Panc1 (cell line): ENCODE measurements at regions not wholly inside any gene's neighbourhood (a gene's known extent, or its start where the extent isn't known, plus 50 kb on each side); places are given as distances from the start of the nearest gene placed in this dataset.

Experiments
- ATAC-seq: fragments of 200-7000 bp; cut with Tn5 transposase; 2 replicates; pipeline ENCODE4 v1.9.1; 2020; ENCODE audit warnings: mild to moderate bottlenecking, moderate library complexity
- BruUV-seq: library from RNA; stranded (reverse); fragments of 400-500 nt; replicated peaks from 2 replicates; lab custom pipeline; 2021; lab: Mats Ljungman, UMichigan
- CTCF ChIA-PET: fragments of 300-600 bp; sonication (Branson Sonifier 250); formaldehyde crosslinking; loops from one replicate; lab custom pipeline; 2022; ENCODE audit warnings: antibody characterized with exemption; lab: Charles Lee
- POLR2A ChIA-PET: fragments of 300-600 bp; sonication (Branson Sonifier 250); formaldehyde crosslinking; loops from one replicate; lab custom pipeline; 2022; ENCODE audit warnings: antibody characterized with exemption; lab: Charles Lee
- DNase-seq: peaks from one replicate; pipeline ENCODE4 v3.0.0-alpha.2; 2010; ENCODE audit warnings: low read depth, low spot score
- H3K27ac ChIP-seq: 2 replicates; pipeline ENCODE4 v1.5.1; 2011; ENCODE audit warnings: mild to moderate bottlenecking, low read length, inconsistent platforms
- H3K27me3 ChIP-seq: fragments of 200-500 bp; sonication (Bioruptor generic); 2 replicates; pipeline ENCODE4 v1.6.0; 2014; ENCODE audit warnings: low read length, inconsistent platforms; ENCODE audit not compliant: control insufficient read depth, insufficient read depth
- H3K36me3 ChIP-seq: fragments of 200-500 bp; sonication (Bioruptor generic); 2 replicates; pipeline ENCODE4 v1.5.1; 2014; ENCODE audit warnings: inconsistent platforms, mild to moderate bottlenecking, low read length, moderate library complexity; ENCODE audit not compliant: control insufficient read depth, insufficient read depth
- H3K4me1 ChIP-seq: 2 replicates; pipeline ENCODE4 v1.5.1; 2011; ENCODE audit warnings: inconsistent platforms, mild to moderate bottlenecking, low read length, moderate library complexity; ENCODE audit not compliant: control insufficient read depth, insufficient read depth
- H3K4me3 ChIP-seq, 2 experiments: 2 replicates each; pipeline ENCODE4 v1.5.1; 2011 to 2012; ENCODE audit warnings: low read depth in 2 of 2, low read length in 2 of 2, mild to moderate bottlenecking in 2 of 2, inconsistent platforms in 1 of 2, moderate library complexity in 1 of 2
- H3K9me3 ChIP-seq: fragments of 200-500 bp; sonication (Bioruptor generic); 2 replicates; pipeline ENCODE4 v1.5.1; 2014; ENCODE audit warnings: low read depth, mild to moderate bottlenecking, inconsistent platforms, low read length, moderate library complexity; ENCODE audit not compliant: control insufficient read depth, insufficient read depth
- POLR2AphosphoS5 ChIP-seq: IDR thresholded peaks from 2 replicates; pipeline ENCODE4 v1.6.1; 2012; ENCODE audit warnings: mild to moderate bottlenecking, low read depth, low read length, moderate library complexity
- SIN3A ChIP-seq: IDR thresholded peaks from 2 replicates; pipeline ENCODE4 v1.6.1; 2012; ENCODE audit warnings: low read depth, mild to moderate bottlenecking, low read length, moderate library complexity, borderline replicate concordance; ENCODE audit not compliant: insufficient read depth
- TCF7L2 ChIP-seq: IDR thresholded peaks from 2 replicates; pipeline ENCODE4 v1.6.1; 2011; ENCODE audit warnings: mild to moderate bottlenecking, low read depth, low read length, inconsistent platforms
- in situ Hi-C: cut with HindIII; loops from 2 replicates; pipeline ENCODE4 v1.10.0; 2016; ENCODE audit warnings: low sequenced_read_pairs, low pct_unique_long_range_greater_than_20kb
- intact Hi-C: fragments of 100-400 bp; cut with micrococcal nuclease; formaldehyde crosslinking; loops from one replicate; pipeline ENCODE4 v1.10.0; 2022; ENCODE audit not compliant: unreplicated experiment
- TF ChIP-seq, protein P1 (sequence below), 2 experiments: IDR thresholded peaks; 2 replicates each; pipeline ENCODE4 v1.6.1; 2011 to 2012; ENCODE audit warnings: low read depth in 2 of 2, control low read depth in 1 of 2, low read length in 1 of 2, mild to moderate bottlenecking in 1 of 2, moderate library complexity in 1 of 2; ENCODE audit not compliant: insufficient read depth in 1 of 2
- TF ChIP-seq, protein P2 (sequence below): fragments of 450-650 bp; IDR thresholded peaks from 2 replicates; pipeline ENCODE4 v1.5.1; 2017; ENCODE audit warnings: mild to moderate bottlenecking

DNA sequence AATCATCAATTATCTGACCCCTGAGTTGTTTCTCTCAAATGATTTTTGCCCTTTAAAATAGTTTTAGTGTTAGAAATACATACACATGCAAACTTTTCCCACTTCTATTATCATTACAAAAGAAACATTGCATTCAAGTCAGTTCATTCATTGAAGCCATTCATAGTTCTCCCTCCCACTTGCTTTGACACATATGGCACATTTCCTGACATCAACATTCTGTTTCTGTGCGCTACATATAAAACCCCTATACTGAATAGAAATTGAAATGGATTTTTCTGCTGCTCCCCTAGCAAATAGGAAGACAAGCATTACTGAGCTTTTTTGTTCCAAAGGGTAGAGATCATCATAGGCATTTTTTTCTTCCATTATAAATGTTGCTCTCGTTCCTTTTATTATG is 497.9 kb upstream of the PCDH10 start:
- Histone ChIP-seq H3K4me1 (no peaks in the 10 kb centered on the region), H3K4me3 (no peak overlapping the region), H3K36me3 (no peaks in the 10 kb centered on the region), H3K9me3 (no peaks in the 10 kb centered on the region), H3K27ac (no peak overlapping the region), H3K27me3 (no peaks in the 10 kb centered on the region)
- TF ChIP-seq, protein P1, sequence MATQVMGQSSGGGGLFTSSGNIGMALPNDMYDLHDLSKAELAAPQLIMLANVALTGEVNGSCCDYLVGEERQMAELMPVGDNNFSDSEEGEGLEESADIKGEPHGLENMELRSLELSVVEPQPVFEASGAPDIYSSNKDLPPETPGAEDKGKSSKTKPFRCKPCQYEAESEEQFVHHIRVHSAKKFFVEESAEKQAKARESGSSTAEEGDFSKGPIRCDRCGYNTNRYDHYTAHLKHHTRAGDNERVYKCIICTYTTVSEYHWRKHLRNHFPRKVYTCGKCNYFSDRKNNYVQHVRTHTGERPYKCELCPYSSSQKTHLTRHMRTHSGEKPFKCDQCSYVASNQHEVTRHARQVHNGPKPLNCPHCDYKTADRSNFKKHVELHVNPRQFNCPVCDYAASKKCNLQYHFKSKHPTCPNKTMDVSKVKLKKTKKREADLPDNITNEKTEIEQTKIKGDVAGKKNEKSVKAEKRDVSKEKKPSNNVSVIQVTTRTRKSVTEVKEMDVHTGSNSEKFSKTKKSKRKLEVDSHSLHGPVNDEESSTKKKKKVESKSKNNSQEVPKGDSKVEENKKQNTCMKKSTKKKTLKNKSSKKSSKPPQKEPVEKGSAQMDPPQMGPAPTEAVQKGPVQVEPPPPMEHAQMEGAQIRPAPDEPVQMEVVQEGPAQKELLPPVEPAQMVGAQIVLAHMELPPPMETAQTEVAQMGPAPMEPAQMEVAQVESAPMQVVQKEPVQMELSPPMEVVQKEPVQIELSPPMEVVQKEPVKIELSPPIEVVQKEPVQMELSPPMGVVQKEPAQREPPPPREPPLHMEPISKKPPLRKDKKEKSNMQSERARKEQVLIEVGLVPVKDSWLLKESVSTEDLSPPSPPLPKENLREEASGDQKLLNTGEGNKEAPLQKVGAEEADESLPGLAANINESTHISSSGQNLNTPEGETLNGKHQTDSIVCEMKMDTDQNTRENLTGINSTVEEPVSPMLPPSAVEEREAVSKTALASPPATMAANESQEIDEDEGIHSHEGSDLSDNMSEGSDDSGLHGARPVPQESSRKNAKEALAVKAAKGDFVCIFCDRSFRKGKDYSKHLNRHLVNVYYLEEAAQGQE (IDR thresholded peaks at IDR 0.05; ENCODE audit: insufficient read depth in 1 of 2, low read depth in 2 of 2, low read length in 1 of 2) = no peak
- TF ChIP-seq POLR2AphosphoS5 (no peak), SIN3A (no peak), TCF7L2 (no peak)
- TF ChIP-seq, protein P2, sequence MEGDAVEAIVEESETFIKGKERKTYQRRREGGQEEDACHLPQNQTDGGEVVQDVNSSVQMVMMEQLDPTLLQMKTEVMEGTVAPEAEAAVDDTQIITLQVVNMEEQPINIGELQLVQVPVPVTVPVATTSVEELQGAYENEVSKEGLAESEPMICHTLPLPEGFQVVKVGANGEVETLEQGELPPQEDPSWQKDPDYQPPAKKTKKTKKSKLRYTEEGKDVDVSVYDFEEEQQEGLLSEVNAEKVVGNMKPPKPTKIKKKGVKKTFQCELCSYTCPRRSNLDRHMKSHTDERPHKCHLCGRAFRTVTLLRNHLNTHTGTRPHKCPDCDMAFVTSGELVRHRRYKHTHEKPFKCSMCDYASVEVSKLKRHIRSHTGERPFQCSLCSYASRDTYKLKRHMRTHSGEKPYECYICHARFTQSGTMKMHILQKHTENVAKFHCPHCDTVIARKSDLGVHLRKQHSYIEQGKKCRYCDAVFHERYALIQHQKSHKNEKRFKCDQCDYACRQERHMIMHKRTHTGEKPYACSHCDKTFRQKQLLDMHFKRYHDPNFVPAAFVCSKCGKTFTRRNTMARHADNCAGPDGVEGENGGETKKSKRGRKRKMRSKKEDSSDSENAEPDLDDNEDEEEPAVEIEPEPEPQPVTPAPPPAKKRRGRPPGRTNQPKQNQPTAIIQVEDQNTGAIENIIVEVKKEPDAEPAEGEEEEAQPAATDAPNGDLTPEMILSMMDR = no peak
- ChIA-PET POLR2A (no interaction called here), CTCF (no interaction called here)
- intact Hi-C loops = no loop called here
- no TSS peak for BruUV-seq
- no peak for ATAC-seq
- in situ Hi-C loops = no loop called here
- DNase-seq = no peak

DNA sequence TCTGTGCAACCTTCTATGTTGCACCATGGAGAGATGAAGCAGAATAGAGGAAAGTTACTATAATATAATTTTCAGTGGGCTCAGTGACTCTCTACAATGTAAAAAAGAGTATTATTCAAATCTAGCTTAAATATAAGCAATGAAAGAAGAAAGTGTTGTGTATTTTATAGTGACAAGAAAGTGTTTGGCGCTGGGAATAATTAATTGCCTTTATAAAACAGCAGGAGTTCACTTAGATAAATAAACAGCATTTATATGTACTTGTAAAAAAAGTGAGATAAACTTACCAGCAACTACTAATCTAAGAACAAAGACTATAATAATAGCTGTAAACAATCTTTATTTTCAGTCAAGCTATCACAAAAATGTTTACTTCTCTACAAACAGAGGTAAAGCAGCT is 488.9 kb upstream of the PCDH10 start:
- no peak overlapping the region for H3K4me3 ChIP-seq
- H3K36me3 ChIP-seq = no peaks in the 10 kb centered on the region
- TF ChIP-seq SIN3A = no peak
- no peaks in the 10 kb centered on the region for H3K27me3 ChIP-seq
- in situ Hi-C loops (no loop called here), intact Hi-C loops (no loop called here)
- H3K9me3 ChIP-seq = no peaks in the 10 kb centered on the region
- ATAC-seq = no peak
- H3K27ac ChIP-seq = no peak overlapping the region
- ChIA-PET POLR2A (no interaction called here), CTCF (no interaction called here)
- no peak for DNase-seq
- BruUV-seq = no TSS peak
- no peaks in the 10 kb centered on the region for H3K4me1 ChIP-seq

DNA sequence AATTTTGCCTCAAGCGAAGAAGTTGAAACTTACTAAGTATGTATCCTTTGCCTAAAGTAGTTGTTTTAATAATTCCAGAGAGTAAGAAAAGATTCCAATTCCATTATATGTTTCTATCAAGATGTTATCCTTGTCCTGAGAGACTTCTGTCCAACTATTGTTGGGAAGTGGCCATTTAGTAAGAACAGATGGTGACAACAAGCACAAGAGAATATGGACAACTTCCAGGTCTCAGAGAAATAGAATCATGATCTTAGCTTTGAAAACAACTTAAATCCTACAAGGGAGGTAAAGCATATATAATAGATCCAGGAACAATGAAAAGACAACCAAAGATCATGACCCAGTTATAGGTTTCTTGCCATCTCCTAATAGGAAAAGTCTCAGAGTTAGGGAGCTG is 486.6 kb upstream of the PCDH10 start:
- no peak overlapping the region for H3K4me3 ChIP-seq
- H3K9me3 ChIP-seq = no peaks in the 10 kb centered on the region
- H3K27me3 ChIP-seq = no peaks in the 10 kb centered on the region
- no peak overlapping the region for H3K27ac ChIP-seq
- no TSS peak for BruUV-seq
- ChIA-PET CTCF (no interaction called here), POLR2A (no interaction called here)
- ATAC-seq (no peak), DNase-seq (no peak)
- intact Hi-C loops (no loop called here), in situ Hi-C loops (no loop called here)
- TF ChIP-seq SIN3A (no peak), TCF7L2 (no peak), POLR2AphosphoS5 (no peak)
- TF ChIP-seq, protein P2 = no peak
- TF ChIP-seq, protein P1 (IDR thresholded peaks at IDR 0.05; ENCODE audit: insufficient read depth in 1 of 2, low read depth in 2 of 2, low read length in 1 of 2) = no peak
- H3K4me1 ChIP-seq = no peaks in the 10 kb centered on the region
- no peaks in the 10 kb centered on the region for H3K36me3 ChIP-seq
